ENCODE measurements at regions not wholly inside any gene's neighbourhood (a gene's known extent, or its start where the extent isn't known, plus 50 kb on each side); places are given as distances from the start of the nearest gene placed in this dataset.

GRCh38 chr12:91883811-91884210 is 261.8 kb downstream of the BTG1 start:
- TF ChIP-seq CTCF (conservative IDR thresholded peaks at IDR 0.05; ENCODE audit: low read depth, low read length) (no peak), EZH2 (IDR thresholded peaks at IDR 0.05; ENCODE audit: borderline replicate concordance, low read depth, low read length, poor library complexity, severe bottlenecking) (no peak)

Measured in A673 (cell line).